GM19328 (cell line): ENCODE measurements at regions not wholly inside any gene's neighbourhood (a gene's known extent, or its start where the extent isn't known, plus 50 kb on each side); places are given as distances from the start of the nearest gene placed in this dataset.

Source experiments
- ATAC-seq: cut with Tn5 transposase; IDR thresholded peaks from one replicate; pipeline ENCODE4 v1.9.1; 2021; ENCODE audit warnings: mild to moderate bottlenecking, moderate library complexity; ENCODE audit not compliant: unreplicated experiment

DNA sequence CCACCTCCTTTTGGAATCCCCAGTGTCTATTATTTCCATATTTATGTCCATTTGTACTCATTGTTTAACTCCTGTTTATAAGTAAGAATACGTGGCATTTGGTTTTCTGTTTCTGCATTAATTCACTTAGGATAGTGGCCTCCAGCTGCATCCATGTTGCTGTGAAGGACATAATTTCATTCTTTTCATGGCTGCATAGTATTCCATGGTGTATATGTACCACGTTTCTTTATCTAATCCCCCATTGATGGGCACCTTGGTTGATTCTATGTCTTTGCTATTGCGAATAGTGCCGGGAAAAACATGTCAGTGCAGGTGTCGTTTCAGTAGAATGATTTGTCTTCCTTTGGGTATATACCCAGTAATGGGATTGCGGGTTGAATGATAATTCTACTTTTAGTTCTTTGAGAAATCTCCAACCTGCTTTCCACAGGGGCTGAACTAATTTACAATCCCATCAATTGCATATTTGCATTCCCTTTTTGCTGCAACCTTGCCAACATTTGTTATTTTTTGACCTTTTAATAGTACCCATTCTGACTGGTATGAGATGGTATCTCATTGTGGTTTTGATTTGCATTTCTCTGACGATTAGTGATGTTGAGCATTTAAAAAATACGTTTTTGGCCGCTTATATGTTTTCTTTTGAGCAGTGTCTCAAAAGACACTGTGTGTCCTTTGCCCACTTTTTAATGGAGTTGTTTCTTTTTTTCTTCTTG is 373.2 kb upstream of the TNRC6C start:
- no peak for ATAC-seq

- ATAC-seq = no peak
Observed at GRCh38 chr17:77590951-77591735, 367.4 kb upstream of the TNRC6C start.

DNA sequence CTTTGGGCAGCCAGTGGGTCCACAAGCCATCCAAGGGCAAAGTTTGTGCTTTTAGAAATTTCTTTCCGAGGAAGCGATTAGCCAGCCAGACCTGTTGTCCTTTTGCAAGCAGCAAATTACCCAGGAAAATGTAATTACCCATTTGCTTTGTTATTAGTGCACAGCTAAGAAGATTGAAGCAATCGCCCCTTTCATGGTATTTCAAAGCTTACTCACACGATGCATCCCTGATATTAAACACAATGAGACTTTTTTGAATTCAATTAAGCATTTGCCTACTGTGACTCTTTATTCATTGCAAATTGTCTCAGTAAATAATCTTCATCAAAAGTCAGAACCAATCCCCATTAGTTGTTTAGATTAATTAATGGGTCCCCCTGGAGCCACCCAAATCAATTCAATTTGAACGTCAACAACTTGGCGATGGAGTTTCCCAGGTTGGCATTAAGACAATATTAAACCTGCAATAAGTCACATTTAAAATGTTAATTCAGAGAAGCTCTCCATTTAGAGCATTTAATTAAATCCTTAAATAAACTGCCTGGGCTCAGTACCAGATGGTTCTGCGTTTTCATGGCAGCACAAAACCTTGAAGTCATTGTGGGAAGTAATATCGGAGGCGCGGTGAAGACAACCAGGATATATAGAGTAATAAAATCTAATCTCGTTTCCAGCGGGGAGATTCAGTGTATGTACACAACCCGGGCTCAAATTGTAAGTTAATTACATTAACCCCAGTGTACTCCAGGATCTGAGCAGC is 366.2 kb upstream of the TNRC6C start:
- no peak for ATAC-seq

GRCh38 chr17:77593081-77593480 is 365.4 kb upstream of the TNRC6C start:
- no peak for ATAC-seq

- no peak for ATAC-seq
Observed at GRCh38 chr17:77594416-77595209, 363.9 kb upstream of the TNRC6C start.

- no peak for ATAC-seq
Observed at GRCh38 chr17:77596491-77597417, 361.7 kb upstream of the TNRC6C start.

DNA sequence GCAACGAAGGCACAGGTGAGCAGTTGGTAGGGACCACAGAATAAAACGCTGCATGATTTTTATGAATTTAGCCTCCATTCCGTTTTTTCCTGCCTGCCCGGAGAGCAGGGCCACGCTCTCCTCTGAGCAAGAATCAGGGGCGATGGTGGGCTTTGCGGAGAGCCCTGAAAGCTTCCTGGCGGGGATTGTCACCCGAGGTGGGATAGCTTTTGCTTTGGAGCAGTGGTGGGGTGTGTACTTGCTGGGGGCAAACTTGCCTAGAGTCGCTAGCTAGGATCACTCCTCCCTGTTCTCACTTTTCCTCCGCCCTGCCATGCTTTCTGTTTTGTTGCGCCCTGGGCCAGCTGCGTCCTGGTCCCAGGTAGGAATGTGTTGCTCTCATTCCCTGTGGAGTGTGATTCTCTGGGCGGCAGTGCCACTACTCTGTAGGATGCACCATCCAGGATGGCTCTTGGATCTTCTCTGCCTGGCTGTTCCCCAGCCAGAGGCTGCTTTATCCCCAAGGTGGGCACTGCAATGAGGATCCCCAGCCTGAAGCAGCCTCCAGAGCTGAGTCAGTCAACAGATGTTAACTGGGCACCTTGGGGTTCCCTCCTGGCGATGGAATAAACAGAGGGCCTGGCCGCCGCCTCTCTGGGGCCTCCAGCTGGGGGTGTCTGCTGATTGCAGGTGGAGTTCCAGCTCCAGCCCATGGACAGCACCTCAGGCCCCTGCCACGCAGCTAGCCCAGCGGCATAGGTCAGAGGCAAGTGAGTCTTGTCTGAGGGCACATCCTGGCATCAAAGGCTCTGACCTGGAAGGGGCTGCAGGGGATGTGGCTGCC is 360.9 kb upstream of the TNRC6C start:
- no peak for ATAC-seq

DNA sequence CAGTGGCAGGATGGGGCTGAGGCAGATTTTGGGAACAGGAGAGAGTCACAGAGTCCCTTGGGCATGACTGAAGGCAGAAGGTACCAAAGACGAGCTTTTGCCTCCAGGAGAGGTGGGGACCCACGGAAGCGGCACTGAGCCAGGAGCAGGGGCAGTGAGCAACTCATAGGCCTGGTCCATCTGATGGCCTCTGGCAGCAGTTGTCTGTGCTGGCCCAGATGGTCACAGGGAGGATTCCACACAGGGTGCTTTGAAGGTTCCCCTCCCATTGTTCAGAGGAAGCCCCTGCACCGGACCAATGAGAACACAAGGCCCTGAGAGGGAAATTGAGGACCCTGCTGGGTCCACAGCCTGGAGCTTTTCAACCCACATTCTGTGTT is 360.3 kb upstream of the TNRC6C start:
- no peak for ATAC-seq

DNA sequence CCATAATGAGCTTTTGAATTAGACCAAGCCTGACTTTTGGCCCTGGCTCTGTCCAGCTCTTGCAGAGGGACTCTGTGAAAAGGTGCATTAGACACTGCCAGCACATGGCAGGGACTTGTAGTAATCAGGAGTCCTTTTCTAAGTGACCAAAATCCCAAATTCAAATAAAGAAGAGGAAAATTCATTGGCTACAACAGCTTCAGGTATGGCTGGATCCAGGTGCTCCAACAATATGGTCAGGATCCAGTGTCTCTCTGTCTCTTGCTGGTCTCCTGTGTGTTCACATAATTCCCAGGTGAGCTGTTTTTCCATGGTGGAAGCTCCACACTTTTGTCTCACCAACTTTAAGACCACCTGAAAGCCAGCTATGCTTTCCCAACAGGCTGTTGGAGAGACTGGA is 358.8 kb upstream of the TNRC6C start:
- ATAC-seq = no peak

- no peak for ATAC-seq
Observed at GRCh38 chr17:77600346-77600745, 358.2 kb upstream of the TNRC6C start.

GRCh38 chr17:77601054-77601979 is 357.2 kb upstream of the TNRC6C start:
- ATAC-seq = no peak

DNA sequence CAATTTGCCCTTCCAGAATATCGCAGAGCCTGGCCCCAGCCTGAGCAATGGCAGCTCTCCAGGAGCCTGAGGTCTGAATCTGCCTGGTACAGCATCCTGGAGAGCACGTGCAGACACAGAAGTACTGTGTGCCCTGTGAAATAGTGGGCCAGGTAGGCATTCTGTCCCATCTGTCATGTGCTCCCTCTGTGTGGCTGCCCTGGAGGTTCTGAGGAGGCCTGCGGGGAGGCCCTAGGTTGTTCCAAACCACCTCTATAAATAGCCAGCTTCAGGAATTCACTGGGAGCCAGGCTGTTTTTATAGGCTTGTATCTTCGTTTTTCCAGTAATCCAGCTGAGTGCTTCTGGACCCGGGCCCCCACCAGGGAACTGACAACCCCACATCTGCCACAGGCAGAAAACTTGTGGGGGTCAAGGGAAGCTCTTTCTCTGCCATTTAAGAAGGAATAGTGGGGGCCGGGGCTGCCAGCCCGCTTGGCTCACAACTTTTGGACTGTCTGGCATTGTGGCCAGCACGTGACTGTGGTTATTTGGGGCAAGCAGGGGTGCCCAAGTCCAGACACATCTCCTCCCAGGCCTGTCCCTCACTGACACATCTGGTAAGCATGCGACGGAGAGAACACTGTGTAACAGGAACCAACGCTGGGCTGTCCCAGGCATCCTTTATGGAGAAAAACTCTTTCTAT is 356.3 kb upstream of the TNRC6C start:
- no peak for ATAC-seq

DNA sequence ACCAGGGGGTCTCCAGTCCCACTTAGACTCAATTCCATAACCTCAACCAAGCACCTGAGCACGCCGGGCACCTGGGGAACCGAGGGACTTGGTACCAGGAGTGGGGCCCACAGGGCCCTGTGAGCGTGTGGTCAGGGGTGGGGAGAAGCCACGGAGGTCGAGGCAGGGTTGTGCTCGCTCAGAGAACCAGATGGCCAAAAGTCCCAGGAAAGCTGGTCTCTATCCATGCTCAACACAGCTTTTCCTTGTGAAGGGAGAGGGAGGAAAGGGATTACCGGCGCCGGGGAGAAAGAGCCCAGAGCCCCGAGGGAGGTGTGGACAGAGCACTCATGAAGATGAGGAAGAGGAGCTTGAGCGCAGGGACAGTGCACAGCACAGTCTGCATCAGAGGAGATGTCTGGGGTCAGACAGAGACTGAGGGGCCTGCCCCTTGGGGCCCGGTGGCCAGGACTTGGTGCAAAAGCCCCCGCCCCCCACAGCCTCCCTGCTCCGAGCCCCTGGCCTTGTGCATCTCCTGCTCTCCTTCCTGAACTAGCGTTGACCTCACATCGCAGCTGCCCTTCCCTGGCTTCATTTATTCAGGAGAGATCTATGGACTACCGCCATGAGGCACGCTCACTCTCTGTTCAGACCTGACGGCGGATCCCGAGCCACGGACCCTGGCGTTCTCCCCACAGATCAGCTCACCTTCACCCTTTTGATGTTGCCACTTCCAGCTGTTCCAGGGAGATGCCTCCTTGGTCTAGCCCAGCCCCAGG is 355.4 kb upstream of the TNRC6C start:
- no peak for ATAC-seq

DNA sequence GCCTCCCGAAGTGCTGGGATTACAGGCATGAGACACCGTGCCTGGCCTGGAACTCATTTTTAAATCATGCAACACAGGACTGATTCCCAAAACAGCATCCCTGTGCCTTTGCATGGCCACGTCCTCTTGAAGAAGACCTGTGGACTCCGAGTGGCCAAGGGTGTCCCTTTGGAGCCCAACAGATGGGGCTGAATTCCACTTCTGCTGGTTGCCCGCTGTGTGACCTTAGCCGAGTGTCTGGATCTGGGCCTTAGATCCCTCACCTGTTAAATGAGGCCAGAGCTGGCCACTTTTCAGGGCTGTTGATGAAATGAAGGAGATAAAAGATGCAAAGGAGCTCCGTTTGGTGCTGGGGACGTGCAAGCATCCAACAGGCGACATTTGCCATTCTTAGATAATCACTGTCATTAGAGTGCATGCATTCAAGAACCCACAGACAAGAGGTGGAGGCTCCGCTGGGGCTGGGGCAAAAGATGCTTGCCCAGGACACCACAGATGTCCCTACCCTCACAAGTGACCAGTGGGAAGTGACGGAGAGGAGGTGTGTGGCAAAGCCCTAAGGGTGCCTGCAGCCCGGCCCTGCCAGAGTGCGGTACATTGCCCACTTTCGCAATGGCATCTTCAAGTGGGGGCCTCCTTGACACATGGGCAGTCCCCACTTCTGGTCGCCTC is 354.1 kb upstream of the TNRC6C start:
- ATAC-seq = no peak

- no peak for ATAC-seq
Observed at GRCh38 chr17:77604973-77605313, 353.6 kb upstream of the TNRC6C start.

GRCh38 chr17:77606146-77606864 is 352.2 kb upstream of the TNRC6C start:
- no peak for ATAC-seq
